ENCODE measurements at regions not wholly inside any gene's neighbourhood (a gene's known extent, or its start where the extent isn't known, plus 50 kb on each side); places are given as distances from the start of the nearest gene placed in this dataset.

- no peak overlapping the region for H3K27ac Mint-ChIP-seq (ENCODE audit: low read depth, unreplicated experiment)
- no peak for DNase-seq (ENCODE audit: unreplicated experiment)
- CTCF ChIA-PET: interaction anchor here (0.7 kb wide), 1 partner anchor 174 kb away, joined by 3 read pairs; no protein-coding TSS in a partner anchor
- no peaks in the 10 kb centered on the region for H3K36me3 Mint-ChIP-seq (ENCODE audit: insufficient read depth, unreplicated experiment)
- no peaks in the 10 kb centered on the region for H3K4me1 Mint-ChIP-seq (ENCODE audit: insufficient read depth, unreplicated experiment)
- H3K27me3 Mint-ChIP-seq (ENCODE audit: insufficient read depth, unreplicated experiment): no peaks in the 10 kb centered on the region
- TF ChIP-seq, protein P1, sequence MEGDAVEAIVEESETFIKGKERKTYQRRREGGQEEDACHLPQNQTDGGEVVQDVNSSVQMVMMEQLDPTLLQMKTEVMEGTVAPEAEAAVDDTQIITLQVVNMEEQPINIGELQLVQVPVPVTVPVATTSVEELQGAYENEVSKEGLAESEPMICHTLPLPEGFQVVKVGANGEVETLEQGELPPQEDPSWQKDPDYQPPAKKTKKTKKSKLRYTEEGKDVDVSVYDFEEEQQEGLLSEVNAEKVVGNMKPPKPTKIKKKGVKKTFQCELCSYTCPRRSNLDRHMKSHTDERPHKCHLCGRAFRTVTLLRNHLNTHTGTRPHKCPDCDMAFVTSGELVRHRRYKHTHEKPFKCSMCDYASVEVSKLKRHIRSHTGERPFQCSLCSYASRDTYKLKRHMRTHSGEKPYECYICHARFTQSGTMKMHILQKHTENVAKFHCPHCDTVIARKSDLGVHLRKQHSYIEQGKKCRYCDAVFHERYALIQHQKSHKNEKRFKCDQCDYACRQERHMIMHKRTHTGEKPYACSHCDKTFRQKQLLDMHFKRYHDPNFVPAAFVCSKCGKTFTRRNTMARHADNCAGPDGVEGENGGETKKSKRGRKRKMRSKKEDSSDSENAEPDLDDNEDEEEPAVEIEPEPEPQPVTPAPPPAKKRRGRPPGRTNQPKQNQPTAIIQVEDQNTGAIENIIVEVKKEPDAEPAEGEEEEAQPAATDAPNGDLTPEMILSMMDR (IDR thresholded peaks at IDR 0.05; ENCODE audit: unreplicated experiment): no peak
- no TSS peak for BruUV-seq (replicated peaks)
- peaks cover 23% of the 10 kb centered on the region for H3K9me3 Mint-ChIP-seq (ENCODE audit: unreplicated experiment)
- intact Hi-C loops (cut with micrococcal nuclease): no loop called here
- POLR2A ChIA-PET: no interaction called here
- H3K4me3 Mint-ChIP-seq (ENCODE audit: unreplicated experiment): no peak overlapping the region
Measured at GRCh38 chr10:130458509-130458908, 322.3 kb downstream of the GLRX3 start.

- no peak for DNase-seq (ENCODE audit: unreplicated experiment)
- BruUV-seq (replicated peaks): no TSS peak
- no peak overlapping the region for H3K4me3 Mint-ChIP-seq (ENCODE audit: unreplicated experiment)
- peaks cover 5% of the 10 kb centered on the region for H3K4me1 Mint-ChIP-seq (ENCODE audit: insufficient read depth, unreplicated experiment)
- ChIA-PET POLR2A (no interaction called here), CTCF (interaction anchor here (0.7 kb wide), 1 partner anchor 173 kb away, joined by 3 read pairs; no protein-coding TSS in a partner anchor)
- H3K36me3 Mint-ChIP-seq (ENCODE audit: insufficient read depth, unreplicated experiment): no peaks in the 10 kb centered on the region
- TF ChIP-seq, protein P1 (IDR thresholded peaks at IDR 0.05; ENCODE audit: unreplicated experiment): no peak
- H3K27ac Mint-ChIP-seq (ENCODE audit: low read depth, unreplicated experiment): no peak overlapping the region
- peaks cover 28% of the 10 kb centered on the region for H3K9me3 Mint-ChIP-seq (ENCODE audit: unreplicated experiment)
- intact Hi-C loops (cut with micrococcal nuclease): no loop called here
- no peaks in the 10 kb centered on the region for H3K27me3 Mint-ChIP-seq (ENCODE audit: insufficient read depth, unreplicated experiment)
Measured at GRCh38 chr10:130459011-130459410, 322.8 kb downstream of the GLRX3 start.

DNA sequence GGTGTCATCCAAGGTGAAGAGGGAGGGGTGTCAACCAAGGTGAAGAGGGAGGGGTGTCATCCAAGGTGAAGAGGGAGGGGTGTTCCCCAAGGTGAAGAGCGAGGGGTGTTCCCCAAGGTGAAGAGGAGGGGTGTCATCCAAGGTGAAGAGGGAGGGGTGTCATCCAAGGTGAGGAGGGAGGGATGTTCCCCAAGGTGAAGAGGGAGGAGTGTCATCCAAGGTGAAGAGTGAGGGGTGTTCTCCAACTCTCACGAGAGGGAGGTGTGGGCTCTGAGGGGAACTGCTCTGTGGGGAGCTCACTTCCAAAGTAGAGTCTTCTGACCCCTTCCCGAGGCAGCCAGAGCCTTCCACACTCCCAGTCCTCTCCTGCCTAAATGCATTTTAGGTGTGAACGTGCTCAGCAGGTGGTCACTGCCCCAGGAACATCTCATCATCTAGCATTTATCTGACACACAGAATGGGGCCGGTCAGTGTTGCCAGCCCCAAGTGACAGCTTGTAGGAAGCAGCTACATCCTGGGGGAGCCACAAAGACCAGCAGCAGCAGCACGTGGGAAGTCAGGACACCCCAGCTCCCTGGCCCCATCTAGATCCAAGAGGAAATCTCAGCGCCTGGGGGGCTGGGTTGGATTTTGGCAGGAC is 323.8 kb downstream of the GLRX3 start:
- no TSS peak for BruUV-seq (replicated peaks)
- TF ChIP-seq, protein P1 (IDR thresholded peaks at IDR 0.05; ENCODE audit: unreplicated experiment): no peak
- no peaks in the 10 kb centered on the region for H3K27me3 Mint-ChIP-seq (ENCODE audit: insufficient read depth, unreplicated experiment)
- no peak overlapping the region for H3K27ac Mint-ChIP-seq (ENCODE audit: low read depth, unreplicated experiment)
- no peaks in the 10 kb centered on the region for H3K36me3 Mint-ChIP-seq (ENCODE audit: insufficient read depth, unreplicated experiment)
- H3K4me1 Mint-ChIP-seq (ENCODE audit: insufficient read depth, unreplicated experiment): peaks cover 8% of the 10 kb centered on the region
- CTCF ChIA-PET: interaction anchor here (0.5 kb wide), 1 partner anchor 1425 kb away, joined by 3 read pairs; no protein-coding TSS in a partner anchor
- POLR2A ChIA-PET: no interaction called here
- intact Hi-C loops (cut with micrococcal nuclease): no loop called here
- H3K4me3 Mint-ChIP-seq (ENCODE audit: unreplicated experiment): no peak overlapping the region
- no peak for DNase-seq (ENCODE audit: unreplicated experiment)
- H3K9me3 Mint-ChIP-seq (ENCODE audit: unreplicated experiment): peaks cover 31% of the 10 kb centered on the region

DNA sequence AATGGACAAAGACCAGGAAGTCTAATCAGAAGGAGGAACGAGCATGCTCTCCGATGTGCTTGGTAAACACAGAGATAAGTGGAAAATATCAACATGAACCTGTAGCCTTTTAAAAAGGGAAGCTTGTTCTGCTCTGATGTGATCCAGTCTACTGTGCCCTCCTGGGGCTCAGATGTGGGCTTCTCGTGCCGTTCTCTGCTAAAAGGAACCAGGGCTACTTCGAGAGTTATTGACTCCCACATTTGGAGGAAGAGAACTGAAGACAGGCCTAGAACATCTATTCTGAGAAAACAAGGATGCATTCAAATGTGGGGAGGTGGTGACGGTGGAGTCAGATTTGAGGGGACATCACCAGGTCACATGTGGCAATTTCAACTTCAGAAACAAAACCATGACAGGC is 325.4 kb downstream of the GLRX3 start:
- Mint-ChIP-seq H3K4me3 (ENCODE audit: unreplicated experiment) (no peak overlapping the region), H3K27me3 (ENCODE audit: insufficient read depth, unreplicated experiment) (no peaks in the 10 kb centered on the region), H3K4me1 (ENCODE audit: insufficient read depth, unreplicated experiment) (peaks cover 8% of the 10 kb centered on the region), H3K27ac (ENCODE audit: low read depth, unreplicated experiment) (no peak overlapping the region), H3K36me3 (ENCODE audit: insufficient read depth, unreplicated experiment) (no peaks in the 10 kb centered on the region), H3K9me3 (ENCODE audit: unreplicated experiment) (peaks cover 23% of the 10 kb centered on the region)
- TF ChIP-seq, protein P1 (IDR thresholded peaks at IDR 0.05; ENCODE audit: unreplicated experiment): no peak
- intact Hi-C loops (cut with micrococcal nuclease): no loop called here
- no peak for DNase-seq (ENCODE audit: unreplicated experiment)
- POLR2A ChIA-PET: no interaction called here
- CTCF ChIA-PET: no interaction called here
- BruUV-seq (replicated peaks): no TSS peak

All from MCF 10A (cell line).